H1 (cell line): ENCODE measurements at regions not wholly inside any gene's neighbourhood (a gene's known extent, or its start where the extent isn't known, plus 50 kb on each side); places are given as distances from the start of the nearest gene placed in this dataset.

Experiments
- CTCF ChIA-PET: fragments of 300-600 bp; sonication (Branson Sonifier 250); formaldehyde crosslinking; loops from one replicate; lab custom pipeline; 2021; ENCODE audit not compliant: partially characterized antibody; lab: Charles Lee
- POLR2A ChIA-PET: fragments of 300-600 bp; sonication (Branson Sonifier 250); formaldehyde crosslinking; loops from one replicate; lab custom pipeline; 2021; ENCODE audit warnings: inconsistent platforms; ENCODE audit not compliant: partially characterized antibody; lab: Charles Lee
- DNase-seq, 2 experiments: peaks; one replicate each; pipeline versions ENCODE4 v3.0.0 to v3.0.0-alpha.2; 2010 to 2022; ENCODE audit warnings: low spot score in 2 of 2, low read depth in 1 of 2, mixed read lengths in 1 of 2
- FAIRE-seq: peaks from 2 replicates; lab custom pipeline; 2011; peaks lifted over from hg19 to GRCh38; lab: Jason Lieb, UNC
- H2AFZ ChIP-seq: 2 replicates; pipeline ENCODE4 v1.8.1; 2012; ENCODE audit warnings: low read length, inconsistent platforms
- H2AK5ac ChIP-seq: 2 replicates; pipeline ENCODE4 v1.6.1; 2013; ENCODE audit warnings: low read depth, low read length
- H2BK120ac ChIP-seq: replicated peaks from 2 replicates; pipeline ENCODE3; 2013; ENCODE audit warnings: low read depth, low read length, inconsistent platforms
- H2BK12ac ChIP-seq: 2 replicates; pipeline ENCODE4 v1.6.1; 2013; ENCODE audit warnings: low read depth, low read length
- H2BK15ac ChIP-seq: 2 replicates; pipeline ENCODE4 v1.6.1; 2013; ENCODE audit warnings: low read length
- H2BK20ac ChIP-seq: 2 replicates; pipeline ENCODE4 v1.6.1; 2013; ENCODE audit warnings: low read length
- H2BK5ac ChIP-seq: 2 replicates; pipeline ENCODE4 v1.6.1; 2013; ENCODE audit warnings: low read depth, low read length
- H3K14ac ChIP-seq: 2 replicates; pipeline ENCODE4 v1.6.1; 2013; ENCODE audit warnings: inconsistent platforms; ENCODE audit not compliant: insufficient read length
- H3K18ac ChIP-seq: 2 replicates; pipeline ENCODE4 v1.6.1; 2013; ENCODE audit warnings: low read length; ENCODE audit errors: extremely low read depth
- H3K23ac ChIP-seq: 2 replicates; pipeline ENCODE4 v1.6.1; 2013; ENCODE audit warnings: inconsistent platforms; ENCODE audit not compliant: insufficient read length
- H3K23me2 ChIP-seq: 2 replicates; pipeline ENCODE4 v1.6.1; 2013; ENCODE audit warnings: low read depth, low read length
- H3K27ac ChIP-seq: 2 replicates; pipeline ENCODE4 v1.6.1; 2011; ENCODE audit warnings: low read depth, low read length, inconsistent platforms
- H3K27me3 ChIP-seq, 4 experiments: replicated peaks in 1 of 4; 1 replicate in 1 of 4; 2 replicates in 3 of 4; pipeline versions ENCODE4 v1.6.1 to v1.8.1; 2011 to 2013; ENCODE audit warnings: low read length in 3 of 4, mild to moderate bottlenecking in 3 of 4, inconsistent platforms in 2 of 4, mixed read lengths in 2 of 4, moderate library complexity in 1 of 4; ENCODE audit not compliant: control insufficient read depth in 3 of 4, insufficient read depth in 3 of 4; ENCODE audit errors: extremely low read depth in 1 of 4
- H3K36me3 ChIP-seq, 4 experiments: 2 replicates each; pipeline versions ENCODE4 v1.6.1 to v1.8.1; 2011 to 2013; ENCODE audit warnings: mild to moderate bottlenecking in 4 of 4, low read length in 3 of 4, moderate library complexity in 2 of 4, control low read depth in 1 of 4, inconsistent platforms in 1 of 4; ENCODE audit not compliant: insufficient read depth in 4 of 4, control insufficient read depth in 2 of 4
- H3K4ac ChIP-seq: replicated peaks from 2 replicates; pipeline ENCODE3; 2013; ENCODE audit warnings: low read length, low read depth, mixed read lengths, inconsistent platforms; ENCODE audit not compliant: insufficient read length
- H3K4me1 ChIP-seq, 4 experiments: replicated peaks in 1 of 4; 1 replicate in 1 of 4; 2 replicates in 3 of 4; pipeline versions ENCODE4 v1.6.1 to v1.8.1; 2011 to 2013; ENCODE audit warnings: low read length in 3 of 4, inconsistent platforms in 2 of 4, mixed read lengths in 1 of 4; ENCODE audit not compliant: insufficient read depth in 4 of 4, control insufficient read depth in 3 of 4
- H3K4me2 ChIP-seq, 2 experiments: 2 replicates each; pipeline versions ENCODE4 v1.6.1 to v1.8.1; 2011 to 2013; ENCODE audit warnings: low read depth in 2 of 2, low read length in 2 of 2, control low read depth in 1 of 2, inconsistent platforms in 1 of 2, mild to moderate bottlenecking in 1 of 2; ENCODE audit not compliant: insufficient read depth in 1 of 2
- H3K4me3 ChIP-seq, 4 experiments: fragments of 200-600, 300-600 bp in 1 of 4; sonication (generic), shearing (Covaris generic), sonication (Bioruptor Twin) in 1 of 4; 2 replicates each; pipeline versions ENCODE4 v1.5.1 to v1.8.1; 2011 to 2016; ENCODE audit warnings: low read length in 4 of 4, low read depth in 3 of 4, control low read depth in 2 of 4, inconsistent platforms in 2 of 4, mild to moderate bottlenecking in 2 of 4, mixed read lengths in 1 of 4, moderate library complexity in 1 of 4; ENCODE audit not compliant: insufficient read depth in 2 of 4; ENCODE audit errors: extremely low read depth in 1 of 4
- H3K56ac ChIP-seq: replicated peaks from 2 replicates; pipeline ENCODE3; 2013; ENCODE audit warnings: low read depth, mild to moderate bottlenecking, mixed read lengths, low read length, inconsistent platforms; ENCODE audit not compliant: insufficient read length
- H3K79me1 ChIP-seq: 2 replicates; pipeline ENCODE4 v1.6.1; 2013; ENCODE audit warnings: low read depth, low read length, control low read depth
- H3K79me2 ChIP-seq, 2 experiments: 2 replicates each; pipeline versions ENCODE4 v1.6.1 to v1.8.1; 2012 to 2013; ENCODE audit warnings: low read length in 2 of 2, mild to moderate bottlenecking in 2 of 2, inconsistent platforms in 1 of 2; ENCODE audit not compliant: insufficient read depth in 2 of 2, control insufficient read depth in 1 of 2
- H3K9ac ChIP-seq, 4 experiments: replicated peaks in 1 of 4; 1 replicate in 1 of 4; 2 replicates in 3 of 4; pipeline versions ENCODE4 v1.6.1 to v1.8.1; 2011 to 2013; ENCODE audit warnings: low read depth in 3 of 4, low read length in 3 of 4, control low read depth in 2 of 4, mild to moderate bottlenecking in 2 of 4, moderate library complexity in 2 of 4, inconsistent platforms in 1 of 4; ENCODE audit errors: extremely low read depth in 1 of 4
- H3K9me3 ChIP-seq, 2 experiments: 2 replicates each; pipeline versions ENCODE4 v1.6.1 to v1.8.1; 2012 to 2013; ENCODE audit warnings: mild to moderate bottlenecking in 2 of 2, moderate library complexity in 2 of 2, control low read depth in 1 of 2, inconsistent platforms in 1 of 2, low read depth in 1 of 2, low read length in 1 of 2, mixed read lengths in 1 of 2; ENCODE audit not compliant: insufficient read depth in 2 of 2
- H4K20me1 ChIP-seq, 2 experiments: replicated peaks in 1 of 2; 2 replicates each; pipeline versions ENCODE3 to v1.8.1; 2011 to 2013; ENCODE audit warnings: inconsistent platforms in 2 of 2, low read length in 2 of 2, mild to moderate bottlenecking in 1 of 2; ENCODE audit not compliant: insufficient read depth in 2 of 2, control insufficient read depth in 1 of 2
- H4K5ac ChIP-seq: 2 replicates; pipeline ENCODE4 v1.6.1; 2013; ENCODE audit warnings: low read length, low read depth, mixed read lengths, inconsistent platforms; ENCODE audit not compliant: insufficient read length
- H4K8ac ChIP-seq: 2 replicates; pipeline ENCODE4 v1.8.0; 2013; ENCODE audit warnings: mild to moderate bottlenecking, moderate library complexity, low read length, inconsistent platforms; ENCODE audit not compliant: insufficient read depth; ENCODE audit errors: extremely low read depth
- H4K91ac ChIP-seq: replicated peaks from 2 replicates; pipeline ENCODE3; 2013; ENCODE audit warnings: low read length, mixed read lengths, inconsistent platforms; ENCODE audit not compliant: insufficient read length
- ASH2L ChIP-seq: fragments of 200-600, 300-600 bp; sonication (generic); IDR thresholded peaks from one replicate; pipeline ENCODE4 v1.7.1; 2017; ENCODE audit warnings: low read length
- BACH1 ChIP-seq: IDR thresholded peaks from 2 replicates; pipeline ENCODE4 v1.6.1; 2012; ENCODE audit warnings: low read length, improper control_type of control experiment
- BCL11A ChIP-seq, 2 experiments: IDR thresholded peaks; one replicate each; pipeline ENCODE4 v1.6.1; 2011; ENCODE audit warnings: low read depth in 2 of 2, low read length in 2 of 2, mild to moderate bottlenecking in 2 of 2
- CBX8 ChIP-seq: fragments of 300-800, 300-1000 bp; sonication (generic); IDR thresholded peaks from 2 replicates; pipeline ENCODE4 v1.7.1; 2016; ENCODE audit warnings: low read depth, low read length, borderline replicate concordance
- CREB1 ChIP-seq: IDR thresholded peaks from 2 replicates; pipeline ENCODE4 v1.6.1; 2012; ENCODE audit warnings: inconsistent platforms
- EP300 ChIP-seq, 2 experiments: IDR thresholded peaks; 1 replicate in 1 of 2; 2 replicates in 1 of 2; pipeline ENCODE4 v1.6.1; 2011 to 2012; ENCODE audit warnings: low read depth in 2 of 2, low read length in 2 of 2, mild to moderate bottlenecking in 2 of 2, borderline replicate concordance in 1 of 2, inconsistent platforms in 1 of 2, moderate library complexity in 1 of 2
- GABPA ChIP-seq: IDR thresholded peaks from 2 replicates; pipeline ENCODE4 v1.6.1; 2011; ENCODE audit warnings: mild to moderate bottlenecking, low read length, moderate library complexity, borderline replicate concordance; ENCODE audit not compliant: insufficient read depth
- JUND ChIP-seq: IDR thresholded peaks from 2 replicates; pipeline ENCODE4 v1.6.1; 2011; ENCODE audit warnings: mild to moderate bottlenecking, improper control_type of control experiment, low read length
- KDM1A ChIP-seq: fragments of 200-600, 300-600 bp; sonication (generic); IDR thresholded peaks from 2 replicates; pipeline ENCODE4 v1.7.1; 2016; ENCODE audit warnings: mild to moderate bottlenecking, low read length, borderline replicate concordance
- PHF8 ChIP-seq: fragments of 200-600 bp; sonication (generic); conservative IDR thresholded peaks from 2 replicates; pipeline ENCODE4 v1.7.1; 2012; ENCODE audit warnings: low read depth, mild to moderate bottlenecking, inconsistent platforms, low read length, moderate library complexity
- SIRT6 ChIP-seq: IDR thresholded peaks from one replicate; pipeline ENCODE4 v1.7.1; 2012; ENCODE audit warnings: low read length, inconsistent platforms
- SRF ChIP-seq: IDR thresholded peaks from 2 replicates; pipeline ENCODE4 v1.6.1; 2011; ENCODE audit warnings: mild to moderate bottlenecking, low read depth, low read length, moderate library complexity
- TCF12 ChIP-seq: IDR thresholded peaks from 2 replicates; pipeline ENCODE4 v1.6.1; 2011; ENCODE audit warnings: low read depth, mild to moderate bottlenecking, low read length
- WGBS, 2 experiments: shearing (Covaris generic) in 1 of 2; methylation state at CpG; one replicate each; pipeline versions ENCODE4 v1.1.6 to v1.1.7; 2013 to 2015; ENCODE audit warnings: low lambda C conversion rate in 2 of 2, mixed read lengths in 2 of 2, inconsistent platforms in 1 of 2, low coverage in 1 of 2, missing lambda C conversion rate in 1 of 2; ENCODE audit not compliant: insufficient replicate concordance in 2 of 2, insufficient coverage in 1 of 2, insufficient read length in 1 of 2; ENCODE audit errors: extremely low coverage in 1 of 2, missing lambda C conversion rate in 1 of 2; 5-methylcytosine and 5-hydroxymethylcytosine counted together

DNA sequence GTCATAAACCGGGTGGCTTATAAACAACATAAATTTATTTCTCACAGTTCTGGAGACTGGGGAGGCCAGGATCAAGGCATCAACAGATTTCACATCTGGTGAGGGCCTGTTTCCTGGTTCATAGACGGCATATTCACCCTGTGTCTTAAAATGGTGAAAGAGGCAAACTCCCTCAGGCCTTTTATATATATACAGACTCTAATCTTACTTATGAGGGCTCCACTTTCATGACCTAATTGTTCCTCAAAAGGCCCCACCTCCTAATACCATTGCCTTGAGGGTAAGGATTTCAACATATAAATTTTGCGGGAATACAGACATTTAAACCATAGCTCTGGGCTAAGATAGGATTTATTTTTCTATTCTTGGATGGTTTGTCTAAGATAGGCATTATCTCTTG lies 187.2 kb downstream of the PPP1R3A start:
- POLR2A ChIA-PET, result no interaction called here
- H2BK12ac ChIP-seq, result no peak overlapping the region

More for the DNA sequence above, 187.2 kb downstream of the PPP1R3A start:
- Histone ChIP-seq H2BK5ac (no peak overlapping the region), H2BK15ac (no peak overlapping the region), H4K91ac (no peak overlapping the region), H2AK5ac (no peak overlapping the region), H3K14ac (no peak overlapping the region), H4K20me1 (no peaks in the 10 kb centered on the region), H2BK20ac (no peak overlapping the region), H3K36me3 (no peaks in the 10 kb centered on the region), H3K27me3 (no peaks in the 10 kb centered on the region), H3K4ac (no peak overlapping the region), H3K4me1 (no peaks in the 10 kb centered on the region), H2BK120ac (no peak overlapping the region), H3K79me2 (no peaks in the 10 kb centered on the region), H3K18ac (no peak overlapping the region), H4K8ac (no peak overlapping the region), H3K4me2 (no peak overlapping the region), H2AFZ (no peak overlapping the region), H3K23ac (no peak overlapping the region), H4K5ac (no peak overlapping the region), H3K9ac (no peak overlapping the region), H3K4me3 (no peak overlapping the region), H3K23me2 (no peaks in the 10 kb centered on the region), H3K56ac (no peak overlapping the region), H3K27ac (no peak overlapping the region), H3K79me1 (no peaks in the 10 kb centered on the region), H3K9me3 (no peaks in the 10 kb centered on the region; a peak in 1 of 4 replicates)
- WGBS, 2 experiments, result 89% methylated on average over 3 of the region's 3 CpGs; no CpG with 5 or more reads in 1 of the 2 experiments
- DNase-seq (no peak), FAIRE-seq (no peak)
- CTCF ChIA-PET, result no interaction called here
- no peak for TF ChIP-seq KDM1A
- TF ChIP-seq JUND, result no peak
- TF ChIP-seq SRF, result no peak
- no peak for TF ChIP-seq BACH1
- TF ChIP-seq ASH2L, result no peak
- no peak for TF ChIP-seq EP300 (IDR thresholded peaks at IDR 0.05; ENCODE audit: borderline replicate concordance in 1 of 2, low read depth in 2 of 2, low read length in 2 of 2)
- TF ChIP-seq PHF8, result no peak
- TF ChIP-seq TCF12, result no peak
- no peak for TF ChIP-seq GABPA
- TF ChIP-seq SIRT6, result no peak
- TF ChIP-seq BCL11A (IDR thresholded peaks at IDR 0.05; ENCODE audit: low read depth in 2 of 2, low read length in 2 of 2), result no peak
- no peak for TF ChIP-seq CREB1
- TF ChIP-seq CBX8, result no peak
